ENCODE measurements at regions not wholly inside any gene's neighbourhood (a gene's known extent, or its start where the extent isn't known, plus 50 kb on each side); places are given as distances from the start of the nearest gene placed in this dataset.

- no peak for TF ChIP-seq CTCF (IDR thresholded peaks at IDR 0.05; ENCODE audit: insufficient read depth, low read length)
- no peak for TF ChIP-seq POLR2AphosphoS5 (IDR thresholded peaks at IDR 0.05; ENCODE audit: low read depth)
- TF ChIP-seq REST (IDR thresholded peaks at IDR 0.05; ENCODE audit: insufficient replicate concordance, low read depth), result no peak
Observed at GRCh38 chr4:66929748-66930147, 615.6 kb downstream of the CENPC start.

Data from HL-60 (cell line).